Peyer's patch (tissue), 4 donors: ENCODE measurements at regions not wholly inside any gene's neighbourhood (a gene's known extent, or its start where the extent isn't known, plus 50 kb on each side); places are given as distances from the start of the nearest gene placed in this dataset.

Source experiments
- DNase-seq, 3 donors: peaks; one replicate each; pipeline ENCODE4 v3.0.0-alpha.2; 2017 to 2019
- H3K27ac ChIP-seq, 4 donors: fragments of 200-600 bp; sonication (generic); one replicate each; pipeline ENCODE4 v1.5.1; 2016 to 2019
- H3K27me3 ChIP-seq, 2 donors: fragments of 200-600 bp; sonication (generic); one replicate each; pipeline ENCODE4 v1.5.1; 2019
- H3K36me3 ChIP-seq, 3 donors: fragments of 200-600 bp; sonication (generic); one replicate each; pipeline ENCODE4 v1.5.1; 2016 to 2019
- H3K4me1 ChIP-seq, 4 donors: fragments of 200-600 bp; sonication (generic); one replicate each; pipeline ENCODE4 v1.5.1; 2016 to 2019
- H3K4me3 ChIP-seq, 4 donors: fragments of 200-600 bp; sonication (generic); 1 replicate in 3 of 4; 2 replicates in 1 of 4; pipeline ENCODE4 v1.5.1; 2016 to 2019; ENCODE audit warnings: mild to moderate bottlenecking in 1 of 4
- H3K9me3 ChIP-seq, 4 donors: fragments of 200-600 bp; sonication (generic); one replicate each; pipeline ENCODE4 v1.5.1; 2016 to 2019; ENCODE audit warnings: mild to moderate bottlenecking in 1 of 4
- POLR2A ChIP-seq, 2 donors: fragments of 450-650 bp; IDR thresholded peaks; one replicate each; pipeline ENCODE4 v1.5.1; 2017; ENCODE audit warnings: antibody characterized with exemption in 2 of 2, mild to moderate bottlenecking in 2 of 2, moderate library complexity in 2 of 2
- TF ChIP-seq, protein P1 (sequence below), 6 experiments: fragments of 450-650 bp in 4 of 6; fragments of 200-600 bp in 2 of 6; sonication (generic) in 1 of 6; IDR thresholded peaks; one replicate each; pipeline ENCODE4 v1.5.1; 2017 to 2019; ENCODE audit warnings: antibody characterized with exemption in 6 of 6, mild to moderate bottlenecking in 3 of 6, moderate library complexity in 1 of 6

DNA sequence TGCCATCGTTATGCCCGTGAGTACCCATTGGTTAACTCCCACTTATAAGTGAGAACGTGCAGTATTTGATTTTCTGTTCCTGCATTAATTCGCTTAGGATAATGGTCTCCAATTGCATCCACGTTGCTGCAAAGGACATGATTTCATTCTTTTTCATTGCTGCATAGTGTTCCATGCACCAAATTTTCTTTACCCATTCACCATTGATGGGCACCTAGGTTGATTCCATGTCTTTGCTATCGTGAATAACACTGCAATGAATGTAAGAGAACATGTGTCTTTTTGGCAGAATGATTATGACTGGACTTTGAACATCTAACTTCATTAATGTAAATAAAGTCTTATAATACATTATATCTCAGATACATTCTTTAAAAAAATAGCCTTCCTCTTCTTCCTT, 169.6 kb upstream of the CDIN1 start:
- H3K27me3 ChIP-seq: no peaks in the 10 kb centered on the region
- no peaks in the 10 kb centered on the region for H3K4me1 ChIP-seq
- no peak for TF ChIP-seq POLR2A (IDR thresholded peaks at IDR 0.05)
- TF ChIP-seq, protein P1, sequence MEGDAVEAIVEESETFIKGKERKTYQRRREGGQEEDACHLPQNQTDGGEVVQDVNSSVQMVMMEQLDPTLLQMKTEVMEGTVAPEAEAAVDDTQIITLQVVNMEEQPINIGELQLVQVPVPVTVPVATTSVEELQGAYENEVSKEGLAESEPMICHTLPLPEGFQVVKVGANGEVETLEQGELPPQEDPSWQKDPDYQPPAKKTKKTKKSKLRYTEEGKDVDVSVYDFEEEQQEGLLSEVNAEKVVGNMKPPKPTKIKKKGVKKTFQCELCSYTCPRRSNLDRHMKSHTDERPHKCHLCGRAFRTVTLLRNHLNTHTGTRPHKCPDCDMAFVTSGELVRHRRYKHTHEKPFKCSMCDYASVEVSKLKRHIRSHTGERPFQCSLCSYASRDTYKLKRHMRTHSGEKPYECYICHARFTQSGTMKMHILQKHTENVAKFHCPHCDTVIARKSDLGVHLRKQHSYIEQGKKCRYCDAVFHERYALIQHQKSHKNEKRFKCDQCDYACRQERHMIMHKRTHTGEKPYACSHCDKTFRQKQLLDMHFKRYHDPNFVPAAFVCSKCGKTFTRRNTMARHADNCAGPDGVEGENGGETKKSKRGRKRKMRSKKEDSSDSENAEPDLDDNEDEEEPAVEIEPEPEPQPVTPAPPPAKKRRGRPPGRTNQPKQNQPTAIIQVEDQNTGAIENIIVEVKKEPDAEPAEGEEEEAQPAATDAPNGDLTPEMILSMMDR (IDR thresholded peaks at IDR 0.05): no peak
- H3K27ac ChIP-seq: no peak overlapping the region
- DNase-seq: no peak
- no peak overlapping the region for H3K4me3 ChIP-seq
- H3K36me3 ChIP-seq: no peaks in the 10 kb centered on the region
- no peaks in the 10 kb centered on the region for H3K9me3 ChIP-seq

DNA sequence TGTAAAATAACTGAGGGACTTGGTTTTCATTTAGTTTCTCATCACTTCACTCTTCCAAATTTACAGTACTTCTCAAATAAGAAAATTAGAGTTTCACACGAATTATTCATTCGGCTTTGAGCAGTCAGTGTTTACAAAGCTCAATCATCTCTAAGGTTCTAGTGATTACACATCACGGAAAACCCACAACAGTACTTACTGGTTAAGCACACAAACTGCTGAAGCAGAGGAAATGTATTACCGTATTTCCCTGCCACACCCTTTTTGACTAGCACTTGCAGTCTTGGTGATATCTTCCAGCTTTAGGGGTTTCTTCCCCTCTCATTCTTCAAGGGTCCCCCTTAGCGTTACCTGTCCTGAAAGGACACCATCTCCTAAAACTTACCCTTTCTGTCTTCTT, 164.8 kb upstream of the CDIN1 start:
- TF ChIP-seq, protein P1 (IDR thresholded peaks at IDR 0.05): no peak
- TF ChIP-seq POLR2A (IDR thresholded peaks at IDR 0.05): no peak
- Histone ChIP-seq H3K4me3 (no peak overlapping the region), H3K36me3 (no peaks in the 10 kb centered on the region), H3K27me3 (no peaks in the 10 kb centered on the region), H3K9me3 (no peaks in the 10 kb centered on the region), H3K27ac (no peak overlapping the region), H3K4me1 (no peaks in the 10 kb centered on the region)
- DNase-seq: no peak

DNA sequence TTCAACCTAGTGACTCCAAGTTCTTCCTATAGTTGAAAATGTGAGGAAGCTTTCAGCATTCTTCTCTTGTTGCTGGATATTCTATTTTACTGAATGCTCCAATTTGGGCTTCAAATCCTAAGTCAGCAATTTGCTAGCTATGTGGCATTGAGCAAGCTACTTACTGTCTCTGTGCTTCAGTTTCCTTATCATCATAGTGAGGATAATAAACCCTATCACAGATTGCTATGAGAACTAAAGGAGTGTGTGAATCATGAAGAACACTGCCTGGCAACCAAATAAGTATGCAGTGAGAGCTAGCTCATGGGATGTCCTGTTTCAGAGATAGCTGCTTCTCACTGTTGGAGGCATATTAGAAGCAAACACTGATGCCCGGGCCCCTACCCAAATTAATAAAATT, 163.8 kb upstream of the CDIN1 start:
- DNase-seq: no peak
- no peaks in the 10 kb centered on the region for H3K36me3 ChIP-seq
- TF ChIP-seq, protein P1 (IDR thresholded peaks at IDR 0.05): no peak
- no peak for TF ChIP-seq POLR2A (IDR thresholded peaks at IDR 0.05)
- no peaks in the 10 kb centered on the region for H3K9me3 ChIP-seq
- H3K4me1 ChIP-seq: no peaks in the 10 kb centered on the region
- H3K27me3 ChIP-seq: no peaks in the 10 kb centered on the region
- H3K4me3 ChIP-seq: no peak overlapping the region
- H3K27ac ChIP-seq: no peak overlapping the region

DNA sequence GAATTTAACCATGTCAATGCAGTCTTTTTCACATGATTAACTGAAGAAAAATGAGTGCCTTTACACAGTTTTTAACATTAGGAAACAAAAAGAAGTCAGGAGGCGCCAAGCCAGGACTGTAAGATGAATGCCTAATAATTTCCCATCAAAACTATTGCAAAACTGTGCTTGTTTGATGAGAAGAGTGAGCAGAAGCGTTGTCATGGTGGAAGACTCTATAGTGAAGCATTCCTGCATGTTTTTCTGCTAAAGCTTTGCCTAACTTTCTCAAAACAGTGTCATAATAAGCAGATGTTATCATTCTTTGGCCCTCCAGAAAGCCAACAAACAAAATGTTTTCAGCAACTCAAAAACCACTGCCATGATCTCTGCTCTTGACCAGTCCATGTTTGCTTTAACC, 156.8 kb upstream of the CDIN1 start:
- Histone ChIP-seq H3K4me3 (no peak overlapping the region), H3K27ac (no peak overlapping the region), H3K4me1 (no peaks in the 10 kb centered on the region), H3K36me3 (no peaks in the 10 kb centered on the region), H3K9me3 (no peaks in the 10 kb centered on the region), H3K27me3 (no peaks in the 10 kb centered on the region)
- DNase-seq: no peak
- TF ChIP-seq, protein P1 (IDR thresholded peaks at IDR 0.05): no peak
- no peak for TF ChIP-seq POLR2A (IDR thresholded peaks at IDR 0.05)

DNA sequence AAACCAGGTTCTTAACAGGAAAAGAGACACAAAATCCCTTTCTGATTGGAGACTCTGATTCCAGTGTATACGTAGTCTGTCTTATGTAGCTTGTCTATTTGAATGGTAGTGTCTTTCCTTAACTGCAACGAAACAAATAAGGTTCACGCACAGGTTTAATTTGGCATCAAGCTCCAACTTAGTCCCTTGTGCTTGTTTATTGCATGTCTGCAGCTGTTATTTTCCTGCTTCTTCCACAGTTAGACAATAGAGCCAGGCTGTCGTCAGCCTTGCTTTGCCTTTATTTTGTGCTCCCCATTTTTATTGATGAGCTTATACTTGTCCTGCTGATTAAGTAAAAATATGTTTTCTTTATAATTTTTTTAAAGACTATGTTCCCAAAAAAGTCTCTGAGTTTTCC, 152.7 kb upstream of the CDIN1 start:
- TF ChIP-seq, protein P1 (IDR thresholded peaks at IDR 0.05): no peak
- TF ChIP-seq POLR2A (IDR thresholded peaks at IDR 0.05): no peak
- Histone ChIP-seq H3K27ac (no peak overlapping the region), H3K4me3 (no peak overlapping the region), H3K4me1 (no peaks in the 10 kb centered on the region), H3K9me3 (no peaks in the 10 kb centered on the region), H3K36me3 (no peaks in the 10 kb centered on the region), H3K27me3 (no peaks in the 10 kb centered on the region)
- no peak for DNase-seq
